Endothelial cell of umbilical vein (primary cell): ENCODE measurements at regions not wholly inside any gene's neighbourhood (a gene's known extent, or its start where the extent isn't known, plus 50 kb on each side); places are given as distances from the start of the nearest gene placed in this dataset.

Source experiments
- EZH2 ChIP-seq: IDR thresholded peaks from 2 replicates; pipeline ENCODE4 v1.6.1; 2012; ENCODE audit warnings: borderline replicate concordance, low read depth, mild to moderate bottlenecking, moderate library complexity, low read length, inconsistent platforms; ENCODE audit not compliant: severe bottlenecking
- FOS ChIP-seq: IDR thresholded peaks from 2 replicates; pipeline ENCODE4 v1.6.1; 2011; ENCODE audit warnings: mild to moderate bottlenecking, low read length, moderate library complexity, borderline replicate concordance; ENCODE audit not compliant: insufficient read depth
- JUN ChIP-seq: IDR thresholded peaks from 2 replicates; pipeline ENCODE4 v1.6.1; 2011; ENCODE audit warnings: borderline replicate concordance, low read depth; ENCODE audit not compliant: insufficient read length, insufficient read depth
- MYC ChIP-seq: IDR thresholded peaks from one replicate; pipeline ENCODE4 v1.6.1; 2011; ENCODE audit warnings: mild to moderate bottlenecking, low read depth, low read length
- POLR2A ChIP-seq: IDR thresholded peaks from 2 replicates; pipeline ENCODE4 v1.6.1; 2012; ENCODE audit warnings: low read depth, mild to moderate bottlenecking, control low read depth, low read length
- POLR2AphosphoS5 ChIP-seq: IDR thresholded peaks from 2 replicates; pipeline ENCODE4 v1.6.1; 2012; ENCODE audit warnings: low read depth, mild to moderate bottlenecking, control low read depth, low read length, moderate library complexity; ENCODE audit not compliant: insufficient read depth
- TF ChIP-seq, protein P1 (sequence below), 2 donors: IDR thresholded peaks; 1 replicate in 1 of 2; 2 replicates in 1 of 2; pipeline ENCODE4 v1.5.1; 2011; ENCODE audit warnings: low read length in 2 of 2, mild to moderate bottlenecking in 2 of 2, moderate library complexity in 2 of 2, control low read depth in 1 of 2, inconsistent platforms in 1 of 2, low read depth in 1 of 2; ENCODE audit not compliant: insufficient read depth in 1 of 2; ENCODE audit errors: extremely low read depth in 1 of 2
- TF ChIP-seq, protein P2 (sequence below): IDR thresholded peaks from 2 replicates; pipeline ENCODE4 v1.6.1; 2011; ENCODE audit not compliant: insufficient read depth, insufficient read length

DNA sequence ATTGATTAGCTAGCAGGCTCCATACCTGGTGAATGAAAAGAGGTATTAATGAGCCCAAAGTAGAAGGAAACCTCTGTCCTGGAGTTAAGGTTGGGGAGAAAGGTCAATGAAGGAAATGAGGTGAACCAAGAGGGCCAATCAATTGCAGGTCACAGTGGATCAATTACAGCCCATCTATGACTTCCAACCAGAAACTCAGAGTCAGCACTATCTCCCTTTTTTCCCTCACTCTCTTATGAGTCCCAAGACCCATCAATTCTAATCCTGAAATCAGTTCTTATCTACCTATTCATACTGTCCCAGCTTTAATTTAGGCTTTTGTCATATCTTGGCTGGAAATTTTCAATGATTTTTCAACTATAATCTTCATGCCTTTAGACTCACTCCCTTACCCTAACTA lies 433.2 kb upstream of the PKN2 start:
- TF ChIP-seq, protein P1, sequence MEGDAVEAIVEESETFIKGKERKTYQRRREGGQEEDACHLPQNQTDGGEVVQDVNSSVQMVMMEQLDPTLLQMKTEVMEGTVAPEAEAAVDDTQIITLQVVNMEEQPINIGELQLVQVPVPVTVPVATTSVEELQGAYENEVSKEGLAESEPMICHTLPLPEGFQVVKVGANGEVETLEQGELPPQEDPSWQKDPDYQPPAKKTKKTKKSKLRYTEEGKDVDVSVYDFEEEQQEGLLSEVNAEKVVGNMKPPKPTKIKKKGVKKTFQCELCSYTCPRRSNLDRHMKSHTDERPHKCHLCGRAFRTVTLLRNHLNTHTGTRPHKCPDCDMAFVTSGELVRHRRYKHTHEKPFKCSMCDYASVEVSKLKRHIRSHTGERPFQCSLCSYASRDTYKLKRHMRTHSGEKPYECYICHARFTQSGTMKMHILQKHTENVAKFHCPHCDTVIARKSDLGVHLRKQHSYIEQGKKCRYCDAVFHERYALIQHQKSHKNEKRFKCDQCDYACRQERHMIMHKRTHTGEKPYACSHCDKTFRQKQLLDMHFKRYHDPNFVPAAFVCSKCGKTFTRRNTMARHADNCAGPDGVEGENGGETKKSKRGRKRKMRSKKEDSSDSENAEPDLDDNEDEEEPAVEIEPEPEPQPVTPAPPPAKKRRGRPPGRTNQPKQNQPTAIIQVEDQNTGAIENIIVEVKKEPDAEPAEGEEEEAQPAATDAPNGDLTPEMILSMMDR (IDR thresholded peaks at IDR 0.05; ENCODE audit: extremely low read depth in 1 of 2, insufficient read depth in 1 of 2, low read depth in 1 of 2, low read length in 2 of 2) = no peak
- TF ChIP-seq MYC (no peak), POLR2A (no peak), EZH2 (no peak), FOS (no peak), POLR2AphosphoS5 (no peak), JUN (no peak)
- TF ChIP-seq, protein P2, sequence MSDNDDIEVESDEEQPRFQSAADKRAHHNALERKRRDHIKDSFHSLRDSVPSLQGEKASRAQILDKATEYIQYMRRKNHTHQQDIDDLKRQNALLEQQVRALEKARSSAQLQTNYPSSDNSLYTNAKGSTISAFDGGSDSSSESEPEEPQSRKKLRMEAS = no peak
